ENCODE measurements at regions not wholly inside any gene's neighbourhood (a gene's known extent, or its start where the extent isn't known, plus 50 kb on each side); places are given as distances from the start of the nearest gene placed in this dataset.

DNA sequence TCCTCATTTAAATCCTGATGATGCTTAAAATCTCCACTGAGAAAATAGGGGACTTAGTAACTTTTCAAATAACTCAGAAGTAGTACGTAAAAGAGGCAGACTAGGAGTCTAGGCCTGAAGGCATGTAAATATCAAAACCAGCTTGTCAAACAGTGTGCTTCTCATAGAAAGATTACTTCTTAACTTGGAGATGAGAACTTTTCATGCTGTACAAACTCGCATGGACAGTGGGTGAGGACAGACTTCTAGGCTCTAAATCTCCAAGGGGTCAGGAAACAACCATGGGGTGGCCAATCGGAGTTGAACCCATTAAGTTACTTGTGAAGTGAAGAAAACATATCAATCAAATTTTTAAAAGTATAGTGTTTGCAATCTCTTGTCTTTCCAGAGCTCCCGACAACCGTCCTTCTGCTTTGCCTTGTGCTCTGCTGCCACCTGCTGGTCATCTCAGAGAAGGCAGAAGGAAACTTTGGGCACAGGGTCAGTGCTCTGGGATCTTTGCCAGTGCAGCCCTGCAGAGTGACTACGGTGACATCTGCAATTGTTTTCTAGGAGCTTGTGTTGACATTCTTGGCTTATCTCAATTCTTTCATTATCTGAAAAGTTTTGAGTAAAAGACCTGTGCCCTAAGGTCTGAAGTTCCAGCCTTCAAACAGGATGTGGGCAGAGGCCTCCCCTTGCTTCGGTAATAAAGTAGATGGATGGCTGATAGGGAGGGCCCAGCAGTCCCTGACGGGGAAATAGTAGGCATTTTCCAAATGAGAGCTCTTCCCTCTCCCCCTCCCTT lies 105.1 kb upstream of the PDE4B start:
- no peak overlapping the region for H3K9ac ChIP-seq (ENCODE audit: control insufficient read depth, extremely low read depth, insufficient read depth, low read length)
- no peaks in the 10 kb centered on the region for H3K36me3 ChIP-seq (ENCODE audit: control insufficient read depth in 2 of 2, extremely low read depth in 1 of 2, insufficient read depth in 2 of 2, low read length in 2 of 2)
- DNase-seq (ENCODE audit: low read depth, low spot score), result peak; percentile 9
- no peaks in the 10 kb centered on the region for H3K9me1 ChIP-seq (ENCODE audit: control insufficient read depth, extremely low read depth, insufficient read depth, low read length)
- H3K4me2 ChIP-seq (ENCODE audit: control insufficient read depth, extremely low read depth, insufficient read depth, low read depth, low read length), result no peak overlapping the region
- dilution Hi-C loops (cut with MboI; ENCODE audit: extremely low pct_ligation_motif_present, low sequenced_read_pairs), result no loop called here
- no peak overlapping the region for H3K27ac ChIP-seq (ENCODE audit: control insufficient read depth, insufficient read depth, low read length)
- H3K27me3 ChIP-seq (ENCODE audit: control insufficient read depth, extremely low read depth, insufficient read depth, low read length), result no peaks in the 10 kb centered on the region
- no peak overlapping the region for H2AFZ ChIP-seq (ENCODE audit: control insufficient read depth, low read length)
- H4K20me1 ChIP-seq (ENCODE audit: control insufficient read depth, extremely low read depth, insufficient read depth, low read length), result no peaks in the 10 kb centered on the region
- no peaks in the 10 kb centered on the region for H3K9me3 ChIP-seq (ENCODE audit: control insufficient read depth, low read depth, low read length)
- TF ChIP-seq EZH2 (IDR thresholded peaks at IDR 0.05; ENCODE audit: low read length), result no peak
- TF ChIP-seq, protein P1, sequence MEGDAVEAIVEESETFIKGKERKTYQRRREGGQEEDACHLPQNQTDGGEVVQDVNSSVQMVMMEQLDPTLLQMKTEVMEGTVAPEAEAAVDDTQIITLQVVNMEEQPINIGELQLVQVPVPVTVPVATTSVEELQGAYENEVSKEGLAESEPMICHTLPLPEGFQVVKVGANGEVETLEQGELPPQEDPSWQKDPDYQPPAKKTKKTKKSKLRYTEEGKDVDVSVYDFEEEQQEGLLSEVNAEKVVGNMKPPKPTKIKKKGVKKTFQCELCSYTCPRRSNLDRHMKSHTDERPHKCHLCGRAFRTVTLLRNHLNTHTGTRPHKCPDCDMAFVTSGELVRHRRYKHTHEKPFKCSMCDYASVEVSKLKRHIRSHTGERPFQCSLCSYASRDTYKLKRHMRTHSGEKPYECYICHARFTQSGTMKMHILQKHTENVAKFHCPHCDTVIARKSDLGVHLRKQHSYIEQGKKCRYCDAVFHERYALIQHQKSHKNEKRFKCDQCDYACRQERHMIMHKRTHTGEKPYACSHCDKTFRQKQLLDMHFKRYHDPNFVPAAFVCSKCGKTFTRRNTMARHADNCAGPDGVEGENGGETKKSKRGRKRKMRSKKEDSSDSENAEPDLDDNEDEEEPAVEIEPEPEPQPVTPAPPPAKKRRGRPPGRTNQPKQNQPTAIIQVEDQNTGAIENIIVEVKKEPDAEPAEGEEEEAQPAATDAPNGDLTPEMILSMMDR (optimal IDR thresholded peaks at IDR 0.05 in 1 of 3, IDR thresholded peaks at IDR 0.05 in 1 of 3, conservative IDR thresholded peaks at IDR 0.05 in 1 of 3; ENCODE audit: extremely low read depth in 1 of 3, insufficient read depth in 2 of 3, low read length in 3 of 3), result peak; percentile 80 to 88 (median 83)
- H3K4me1 ChIP-seq (ENCODE audit: control insufficient read depth, extremely low read depth, insufficient read depth, low read length), result no peaks in the 10 kb centered on the region
- no peak overlapping the region for H3K4me3 ChIP-seq (ENCODE audit: control insufficient read depth in 2 of 3, extremely low read depth in 1 of 3, insufficient read depth in 2 of 3, low read depth in 1 of 3, low read length in 3 of 3)
- peak; percentile 76 for FAIRE-seq
- no peaks in the 10 kb centered on the region for H3K79me2 ChIP-seq (ENCODE audit: control insufficient read depth, insufficient read depth, low read length)

DNA sequence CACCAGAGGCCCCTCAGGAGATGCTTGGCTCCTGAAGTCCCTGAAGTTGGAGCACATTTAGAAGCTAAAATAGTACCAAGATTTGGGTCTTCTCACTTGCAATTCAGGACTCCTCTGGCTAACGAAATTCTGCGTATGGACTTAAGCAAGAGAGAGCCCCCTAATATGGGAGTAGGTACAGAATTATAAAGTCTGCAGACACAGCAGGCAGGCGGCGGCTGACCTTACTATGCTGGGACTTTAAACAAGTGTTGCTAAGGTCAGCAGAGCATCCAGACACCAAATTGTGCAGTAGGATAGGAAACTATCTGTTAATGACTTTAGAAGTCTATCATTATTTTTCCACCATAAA lies 104.5 kb upstream of the PDE4B start:
- Histone ChIP-seq H3K9me3 (ENCODE audit: control insufficient read depth, low read depth, low read length) (no peaks in the 10 kb centered on the region), H3K4me3 (ENCODE audit: control insufficient read depth in 2 of 3, extremely low read depth in 1 of 3, insufficient read depth in 2 of 3, low read depth in 1 of 3, low read length in 3 of 3) (no peak overlapping the region), H3K4me1 (ENCODE audit: control insufficient read depth, extremely low read depth, insufficient read depth, low read length) (no peaks in the 10 kb centered on the region), H3K79me2 (ENCODE audit: control insufficient read depth, insufficient read depth, low read length) (no peaks in the 10 kb centered on the region), H3K27me3 (ENCODE audit: control insufficient read depth, extremely low read depth, insufficient read depth, low read length) (no peaks in the 10 kb centered on the region), H3K9ac (ENCODE audit: control insufficient read depth, extremely low read depth, insufficient read depth, low read length) (no peak overlapping the region), H3K4me2 (ENCODE audit: control insufficient read depth, extremely low read depth, insufficient read depth, low read depth, low read length) (no peak overlapping the region), H4K20me1 (ENCODE audit: control insufficient read depth, extremely low read depth, insufficient read depth, low read length) (no peaks in the 10 kb centered on the region), H3K9me1 (ENCODE audit: control insufficient read depth, extremely low read depth, insufficient read depth, low read length) (no peaks in the 10 kb centered on the region), H3K36me3 (ENCODE audit: control insufficient read depth in 2 of 2, extremely low read depth in 1 of 2, insufficient read depth in 2 of 2, low read length in 2 of 2) (no peaks in the 10 kb centered on the region), H3K27ac (ENCODE audit: control insufficient read depth, insufficient read depth, low read length) (no peak overlapping the region), H2AFZ (ENCODE audit: control insufficient read depth, low read length) (no peak overlapping the region)
- DNase-seq (ENCODE audit: low read depth, low spot score) (no peak), FAIRE-seq (no peak)
- TF ChIP-seq EZH2 (IDR thresholded peaks at IDR 0.05; ENCODE audit: low read length), result no peak
- TF ChIP-seq, protein P1 (optimal IDR thresholded peaks at IDR 0.05 in 1 of 3, IDR thresholded peaks at IDR 0.05 in 1 of 3, conservative IDR thresholded peaks at IDR 0.05 in 1 of 3; ENCODE audit: extremely low read depth in 1 of 3, insufficient read depth in 2 of 3, low read length in 3 of 3), result no peak
- dilution Hi-C loops (cut with MboI; ENCODE audit: extremely low pct_ligation_motif_present, low sequenced_read_pairs), result no loop called here
